HepG2 (cell line): ENCODE measurements at regions not wholly inside any gene's neighbourhood (a gene's known extent, or its start where the extent isn't known, plus 50 kb on each side); places are given as distances from the start of the nearest gene placed in this dataset.

Experiments
- ATAC-seq: fragments of 200-7000 bp; cut with Tn5 transposase; 3 replicates; pipeline ENCODE4 v1.9.1; 2020; ENCODE audit warnings: mild to moderate bottlenecking, moderate library complexity
- BruUV-seq: library from RNA; stranded (reverse); fragments of 400-500 nt; replicated peaks from 2 replicates; lab custom pipeline; 2021; lab: Mats Ljungman, UMichigan
- CTCF ChIA-PET: fragments of 300-600 bp; formaldehyde crosslinking; extraction: SDS; loops from one replicate; lab custom pipeline; 2021; ENCODE audit warnings: low total read pairs, inconsistent platforms, low intra/inter-chr PET ratio; lab: Yijun Ruan, JAX
- POLR2A ChIA-PET: fragments of 350-600 bp; sonication (Branson Sonifier 250); formaldehyde crosslinking; loops from one replicate; lab custom pipeline; 2020; ENCODE audit warnings: antibody characterized with exemption, inconsistent platforms; lab: Yijun Ruan, JAX
- DNase-seq: peaks from one replicate; pipeline ENCODE4 v3.0.0-alpha.2; 2015; ENCODE audit warnings: low spot score
- FAIRE-seq: peaks from 3 replicates; lab custom pipeline; 2011; peaks lifted over from hg19 to GRCh38; lab: Jason Lieb, UNC
- H2AFZ ChIP-seq: one replicate; pipeline ENCODE4 v1.6.1; 2011; ENCODE audit warnings: low read length, inconsistent platforms
- H3K27ac ChIP-seq: fragments of 300-600 bp; 3 replicates; pipeline ENCODE4 v1.8.0; 2011; ENCODE audit warnings: mixed run types, mild to moderate bottlenecking, mixed read lengths, low read length, inconsistent platforms; ENCODE audit not compliant: insufficient read depth; ENCODE audit errors: extremely low read length
- H3K27me3 ChIP-seq, 2 experiments: fragments of 200-600 bp in 1 of 2; 2 replicates in 1 of 2; 3 replicates in 1 of 2; pipeline versions ENCODE4 v1.6.0 to v1.8.0; 2011; ENCODE audit warnings: low read length in 2 of 2, mild to moderate bottlenecking in 2 of 2, moderate library complexity in 2 of 2, inconsistent platforms in 1 of 2; ENCODE audit not compliant: insufficient read depth in 2 of 2, control insufficient read depth in 1 of 2
- H3K36me3 ChIP-seq, 2 experiments: fragments of 200-600 bp in 1 of 2; replicated peaks in 1 of 2; 2 replicates in 1 of 2; 3 replicates in 1 of 2; pipeline versions ENCODE4 v1.5.1 to v1.8.0; 2011; ENCODE audit warnings: low read length in 2 of 2, inconsistent platforms in 1 of 2; ENCODE audit not compliant: insufficient read depth in 2 of 2, control insufficient read depth in 1 of 2
- H3K4me1 ChIP-seq: 2 replicates; pipeline ENCODE4 v1.5.1; 2012; ENCODE audit warnings: low read length, inconsistent platforms; ENCODE audit not compliant: insufficient read depth
- H3K4me2 ChIP-seq: 2 replicates; pipeline ENCODE4 v1.6.0; 2011; ENCODE audit warnings: low read depth, low read length, inconsistent platforms
- H3K4me3 ChIP-seq, 3 experiments: fragments of 200-600 bp in 1 of 3; sonication (generic), shearing (Covaris generic) in 1 of 3; replicated peaks in 1 of 3; 2 replicates each; pipeline ENCODE4 v1.5.1; 2011 to 2016; ENCODE audit warnings: low read length in 3 of 3, inconsistent platforms in 2 of 3, low read depth in 2 of 3, mild to moderate bottlenecking in 2 of 3, control low read depth in 1 of 3, mixed read lengths in 1 of 3; ENCODE audit not compliant: insufficient read depth in 1 of 3
- H3K79me2 ChIP-seq: one replicate; pipeline ENCODE4 v1.6.1; 2011; ENCODE audit warnings: low read length, inconsistent platforms; ENCODE audit not compliant: insufficient read depth
- H3K9ac ChIP-seq: 2 replicates; pipeline ENCODE4 v1.6.0; 2011; ENCODE audit warnings: mild to moderate bottlenecking, low read depth, low read length, inconsistent platforms; ENCODE audit not compliant: insufficient read depth
- H3K9me3 ChIP-seq: 2 replicates; pipeline ENCODE4 v1.5.1; 2012; ENCODE audit warnings: mild to moderate bottlenecking, low read length
- H4K20me1 ChIP-seq: 2 replicates; pipeline ENCODE4 v1.6.0; 2011; ENCODE audit warnings: inconsistent platforms, mild to moderate bottlenecking, low read length, moderate library complexity; ENCODE audit not compliant: insufficient read depth
- BRCA1 ChIP-seq: sonication (generic); formaldehyde crosslinking; IDR thresholded peaks from 2 replicates; pipeline ENCODE4 v1.4.0; 2020; ENCODE audit warnings: missing genetic modification reagents
- ETV5 ChIP-seq: IDR thresholded peaks from 2 replicates; pipeline ENCODE4 v1.6.1; 2018; ENCODE audit warnings: missing biosample characterization, missing genetic modification reagents, inconsistent platforms, borderline replicate concordance
- GFI1 ChIP-seq: sonication (generic); formaldehyde crosslinking; IDR thresholded peaks from 2 replicates; pipeline ENCODE4 v1.5.0; 2020; ENCODE audit warnings: missing genetic modification reagents, mild to moderate bottlenecking, borderline replicate concordance
- KDM1A ChIP-seq: IDR thresholded peaks from 2 replicates; pipeline ENCODE4 v1.6.1; 2016; ENCODE audit warnings: missing compliant biosample characterization
- KLF12 ChIP-seq: sonication (generic); formaldehyde crosslinking; IDR thresholded peaks from 2 replicates; pipeline ENCODE4 v1.4.0; 2020; ENCODE audit warnings: missing genetic modification reagents, borderline replicate concordance
- LCORL ChIP-seq, 2 experiments: fragments of 450-650 bp in 1 of 2; sonication (generic) in 1 of 2; formaldehyde crosslinking in 1 of 2; IDR thresholded peaks; 2 replicates each; pipeline versions ENCODE4 v1.5.0 to v1.6.1; 2017 to 2020; ENCODE audit warnings: antibody characterized with exemption in 1 of 2, missing genetic modification reagents in 1 of 2
- MEIS1 ChIP-seq: sonication (generic); formaldehyde crosslinking; IDR thresholded peaks from 2 replicates; pipeline ENCODE4 v1.9.0; 2021; ENCODE audit warnings: mild to moderate bottlenecking, missing genetic modification reagents, moderate library complexity, borderline replicate concordance
- NR2F1 ChIP-seq, 2 experiments: fragments of 450-650 bp in 1 of 2; formaldehyde crosslinking in 1 of 2; IDR thresholded peaks; 2 replicates each; pipeline versions ENCODE4 v1.5.0 to v1.6.1; 2016 to 2020; ENCODE audit warnings: mild to moderate bottlenecking in 1 of 2, missing compliant biosample characterization in 1 of 2, missing genetic modification reagents in 1 of 2, moderate library complexity in 1 of 2
- PLRG1 ChIP-seq: fragments of 450-650 bp; conservative IDR thresholded peaks from 2 replicates; pipeline ENCODE4 v1.6.1; 2016
- RBAK ChIP-seq: sonication (generic); formaldehyde crosslinking; IDR thresholded peaks from 2 replicates; pipeline ENCODE4 v1.5.1; 2020; ENCODE audit warnings: mild to moderate bottlenecking, missing genetic modification reagents
- TFAP4 ChIP-seq: sonication (generic); IDR thresholded peaks from 2 replicates; pipeline ENCODE4 v1.6.1; 2016; ENCODE audit warnings: low read depth, borderline replicate concordance
- TP53 ChIP-seq: sonication (generic); formaldehyde crosslinking; conservative IDR thresholded peaks from 2 replicates; pipeline ENCODE4 v1.4.0; 2020; ENCODE audit warnings: missing genetic modification reagents
- U2AF2 ChIP-seq: fragments of 200-400 bp; formaldehyde crosslinking; IDR thresholded peaks from 2 replicates; pipeline ENCODE4 v1.6.1; 2017; ENCODE audit warnings: low read depth, mild to moderate bottlenecking, low read length
- ZFP41 ChIP-seq: sonication (generic); formaldehyde crosslinking; IDR thresholded peaks from 2 replicates; pipeline ENCODE4 v1.4.0; 2020; ENCODE audit warnings: mild to moderate bottlenecking, missing genetic modification reagents, borderline replicate concordance
- ZNF136 ChIP-seq: sonication (generic); formaldehyde crosslinking; IDR thresholded peaks from 2 replicates; pipeline ENCODE4 v1.8.1; 2022; ENCODE audit warnings: low read depth, mild to moderate bottlenecking, moderate library complexity, missing genetic modification reagents
- ZNF83 ChIP-seq: sonication (generic); formaldehyde crosslinking; IDR thresholded peaks from 2 replicates; pipeline ENCODE4 v1.4.0; 2020; ENCODE audit warnings: missing genetic modification reagents, mild to moderate bottlenecking, borderline replicate concordance
- WGBS: methylation state at CpG from one replicate; pipeline ENCODE4 v1.1.6; 2017; ENCODE audit warnings: low lambda C conversion rate; 5-methylcytosine and 5-hydroxymethylcytosine counted together
- in situ Hi-C: cut with HindIII; loops from 2 replicates; pipeline ENCODE4 v1.10.0; 2017; ENCODE audit warnings: low pct_unique_long_range_greater_than_20kb; ENCODE audit not compliant: extremely low pct_ligation_motif_present
- intact Hi-C: fragments of 100-400 bp; cut with micrococcal nuclease; formaldehyde crosslinking; loops from one replicate; pipeline ENCODE4 v1.10.0; 2022; ENCODE audit not compliant: unreplicated experiment
- TF ChIP-seq, protein P1 (sequence below): sonication (generic); formaldehyde crosslinking; IDR thresholded peaks from 2 replicates; pipeline ENCODE4 v1.5.1; 2020; ENCODE audit warnings: missing genetic modification reagents, mild to moderate bottlenecking, borderline replicate concordance

GRCh38 chr1:229991724-229992333 is 75.2 kb upstream of the GALNT2 start:
- ATAC-seq (no peak), DNase-seq (no peak), FAIRE-seq (no peak)
- Histone ChIP-seq H3K4me2 (no peak overlapping the region), H3K36me3 (no peaks in the 10 kb centered on the region), H3K9ac (no peak overlapping the region), H3K9me3 (no peaks in the 10 kb centered on the region), H3K27me3 (no peaks in the 10 kb centered on the region), H3K4me1 (peaks cover 29% of the 10 kb centered on the region), H3K4me3 (no peak overlapping the region), H3K79me2 (no peaks in the 10 kb centered on the region), H4K20me1 (no peaks in the 10 kb centered on the region), H2AFZ (no peak overlapping the region), H3K27ac (no peak overlapping the region)
- BruUV-seq, result no TSS peak
- POLR2A ChIA-PET, result no interaction called here
- intact Hi-C loops (no loop called here), in situ Hi-C loops (no loop called here)
- 62% methylated on average over 6 of the region's 6 CpGs for WGBS
- no peak for TF ChIP-seq U2AF2
- TF ChIP-seq KDM1A, result no peak
- no peak for TF ChIP-seq ZFP41 (CRISPR knock-in tag)
- TF ChIP-seq RBAK (CRISPR knock-in tag), result no peak
- TF ChIP-seq PLRG1, result no peak
- TF ChIP-seq, protein P1, sequence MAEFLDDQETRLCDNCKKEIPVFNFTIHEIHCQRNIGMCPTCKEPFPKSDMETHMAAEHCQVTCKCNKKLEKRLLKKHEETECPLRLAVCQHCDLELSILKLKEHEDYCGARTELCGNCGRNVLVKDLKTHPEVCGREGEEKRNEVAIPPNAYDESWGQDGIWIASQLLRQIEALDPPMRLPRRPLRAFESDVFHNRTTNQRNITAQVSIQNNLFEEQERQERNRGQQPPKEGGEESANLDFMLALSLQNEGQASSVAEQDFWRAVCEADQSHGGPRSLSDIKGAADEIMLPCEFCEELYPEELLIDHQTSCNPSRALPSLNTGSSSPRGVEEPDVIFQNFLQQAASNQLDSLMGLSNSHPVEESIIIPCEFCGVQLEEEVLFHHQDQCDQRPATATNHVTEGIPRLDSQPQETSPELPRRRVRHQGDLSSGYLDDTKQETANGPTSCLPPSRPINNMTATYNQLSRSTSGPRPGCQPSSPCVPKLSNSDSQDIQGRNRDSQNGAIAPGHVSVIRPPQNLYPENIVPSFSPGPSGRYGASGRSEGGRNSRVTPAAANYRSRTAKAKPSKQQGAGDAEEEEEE, result no peak
- no peak for TF ChIP-seq BRCA1 (CRISPR knock-in tag)
- no peak for TF ChIP-seq GFI1 (CRISPR knock-in tag)
- TF ChIP-seq MEIS1 (CRISPR knock-in tag), result no peak
- no peak for TF ChIP-seq KLF12
- no peak for TF ChIP-seq TP53 (CRISPR knock-in tag)
- TF ChIP-seq ZNF136 (CRISPR knock-in tag), result no peak
- TF ChIP-seq TFAP4, result no peak
- TF ChIP-seq ETV5 (CRISPR knock-in tag), result no peak
- no peak for TF ChIP-seq LCORL (IDR thresholded peaks at IDR 0.05)
- TF ChIP-seq LCORL (CRISPR knock-in tag; IDR thresholded peaks at IDR 0.05), result no peak
- no peak for TF ChIP-seq NR2F1 (CRISPR knock-in tag; IDR thresholded peaks at IDR 0.05)
- no peak for TF ChIP-seq ZNF83
- CTCF ChIA-PET, result no interaction called here
